Colonic mucosa (tissue), 4 donors: ENCODE measurements at regions not wholly inside any gene's neighbourhood (a gene's known extent, or its start where the extent isn't known, plus 50 kb on each side); places are given as distances from the start of the nearest gene placed in this dataset.

Experiments used
- DNase-seq: peaks from one replicate; pipeline ENCODE4 v3.0.0-alpha.2; 2020
- H3K27ac ChIP-seq: fragments of 200-600 bp; one replicate; pipeline ENCODE4 v1.8.0; 2021
- H3K27me3 ChIP-seq: fragments of 200-600 bp; one replicate; pipeline ENCODE4 v1.8.0; 2021
- H3K36me3 ChIP-seq: fragments of 200-600 bp; one replicate; pipeline ENCODE4 v1.8.0; 2021
- H3K4me1 ChIP-seq: fragments of 200-600 bp; one replicate; pipeline ENCODE4 v1.8.0; 2021; ENCODE audit warnings: mild to moderate bottlenecking
- H3K4me3 ChIP-seq: fragments of 200-600 bp; one replicate; pipeline ENCODE4 v1.8.0; 2021
- H3K9ac ChIP-seq, 2 donors: one replicate each; pipeline ENCODE4 v1.7.0; 2013; ENCODE audit warnings: control low read depth in 2 of 2, low read depth in 2 of 2, low read length in 2 of 2
- H3K9me3 ChIP-seq: fragments of 200-600 bp; one replicate; pipeline ENCODE4 v1.8.0; 2021
- CTCF ChIP-seq: fragments of 200-600 bp; IDR thresholded peaks from one replicate; pipeline ENCODE4 v1.8.0; 2022; ENCODE audit warnings: antibody characterized with exemption, mild to moderate bottlenecking
- intact Hi-C: fragments of 100-400 bp; cut with DNase I; formaldehyde crosslinking; loops from one replicate; pipeline ENCODE4 v1.14.1; 2022
- donor health status: healthy.
- donor health status: DM: no; HTN: no; CAD: no.
- donor health status: DM: no; HTN: no; CAD: no.

- H3K4me3 ChIP-seq, result no peak overlapping the region
- intact Hi-C loops, result no loop called here
- H3K27ac ChIP-seq, result no peak overlapping the region
- H3K9ac ChIP-seq, result no peak overlapping the region
- H3K4me1 ChIP-seq, result no peaks in the 10 kb centered on the region
- no peak for TF ChIP-seq CTCF
- H3K27me3 ChIP-seq, result no peaks in the 10 kb centered on the region
- H3K9me3 ChIP-seq, result no peaks in the 10 kb centered on the region
- no peak for DNase-seq
- no peaks in the 10 kb centered on the region for H3K36me3 ChIP-seq
Observed at GRCh38 chr5:117246424-117246823, 671.8 kb upstream of the SEMA6A start.

- no peak for DNase-seq
- Histone ChIP-seq H3K27me3 (no peaks in the 10 kb centered on the region), H3K4me1 (no peaks in the 10 kb centered on the region), H3K36me3 (no peaks in the 10 kb centered on the region), H3K9me3 (no peaks in the 10 kb centered on the region), H3K9ac (no peak overlapping the region), H3K4me3 (no peak overlapping the region), H3K27ac (no peak overlapping the region)
- TF ChIP-seq CTCF, result no peak
- intact Hi-C loops, result no loop called here
Observed at GRCh38 chr5:117245130-117245529, 670.5 kb upstream of the SEMA6A start.

- H3K4me1 ChIP-seq, result no peaks in the 10 kb centered on the region
- H3K9me3 ChIP-seq, result no peaks in the 10 kb centered on the region
- H3K27ac ChIP-seq, result no peak overlapping the region
- TF ChIP-seq CTCF, result no peak
- H3K27me3 ChIP-seq, result no peaks in the 10 kb centered on the region
- intact Hi-C loops, result no loop called here
- no peaks in the 10 kb centered on the region for H3K36me3 ChIP-seq
- DNase-seq, result no peak
- H3K9ac ChIP-seq, result no peak overlapping the region
- no peak overlapping the region for H3K4me3 ChIP-seq
Observed at GRCh38 chr5:117242028-117242427, 667.4 kb upstream of the SEMA6A start.

- no peak overlapping the region for H3K27ac ChIP-seq
- no peak overlapping the region for H3K9ac ChIP-seq
- H3K4me1 ChIP-seq, result no peaks in the 10 kb centered on the region
- H3K36me3 ChIP-seq, result no peaks in the 10 kb centered on the region
- no peak for TF ChIP-seq CTCF
- H3K9me3 ChIP-seq, result no peaks in the 10 kb centered on the region
- H3K4me3 ChIP-seq, result no peak overlapping the region
- H3K27me3 ChIP-seq, result no peaks in the 10 kb centered on the region
- DNase-seq, result no peak
- intact Hi-C loops, result no loop called here
Observed at GRCh38 chr5:117236941-117237340, 662.3 kb upstream of the SEMA6A start.

GRCh38 chr5:117235786-117236185 lies 661.2 kb upstream of the SEMA6A start:
- Histone ChIP-seq H3K27ac (no peak overlapping the region), H3K4me3 (no peak overlapping the region), H3K27me3 (no peaks in the 10 kb centered on the region), H3K9ac (no peak overlapping the region), H3K4me1 (no peaks in the 10 kb centered on the region), H3K9me3 (no peaks in the 10 kb centered on the region), H3K36me3 (no peaks in the 10 kb centered on the region)
- no peak for DNase-seq
- TF ChIP-seq CTCF, result no peak
- intact Hi-C loops, result no loop called here

GRCh38 chr5:117230375-117230774 lies 655.8 kb upstream of the SEMA6A start:
- TF ChIP-seq CTCF, result no peak
- no peaks in the 10 kb centered on the region for H3K27me3 ChIP-seq
- no peak for DNase-seq
- no peak overlapping the region for H3K9ac ChIP-seq
- intact Hi-C loops, result no loop called here
- H3K27ac ChIP-seq, result no peak overlapping the region
- H3K36me3 ChIP-seq, result no peaks in the 10 kb centered on the region
- H3K9me3 ChIP-seq, result no peaks in the 10 kb centered on the region
- no peaks in the 10 kb centered on the region for H3K4me1 ChIP-seq
- no peak overlapping the region for H3K4me3 ChIP-seq
